WTC11 (cell line): ENCODE measurements at regions not wholly inside any gene's neighbourhood (a gene's known extent, or its start where the extent isn't known, plus 50 kb on each side); places are given as distances from the start of the nearest gene placed in this dataset.

Experiments
- ATAC-seq: fragments of 200-7000 bp; cut with Tn5 transposase; 2 replicates; pipeline ENCODE4 v1.10.0; 2021; ENCODE audit warnings: mild to moderate bottlenecking, moderate library complexity
- CTCF ChIA-PET: fragments of 300-600 bp; sonication (Branson Sonifier 250); formaldehyde crosslinking; loops from one replicate; lab custom pipeline; 2021; ENCODE audit warnings: antibody characterized with exemption; lab: Charles Lee
- POLR2A ChIA-PET: fragments of 350-600 bp; sonication (Branson Sonifier 250); formaldehyde crosslinking; loops from one replicate; lab custom pipeline; 2021; ENCODE audit warnings: antibody characterized with exemption; lab: Charles Lee
- DNase-seq: peaks from one replicate; pipeline ENCODE4 v3.0.0; 2021; ENCODE audit warnings: low spot score
- H3K27ac Mint-ChIP-seq: 2 replicates; pipeline ENCODE4 v1.8.0; 2021; ENCODE audit warnings: mixed read lengths
- H3K27me3 Mint-ChIP-seq: 2 replicates; pipeline ENCODE4 v1.8.0; 2021; ENCODE audit warnings: low read depth, mild to moderate bottlenecking, moderate library complexity, mixed read lengths
- H3K36me3 Mint-ChIP-seq: 2 replicates; pipeline ENCODE4 v1.8.0; 2021; ENCODE audit warnings: mixed read lengths
- H3K4me1 Mint-ChIP-seq: 2 replicates; pipeline ENCODE4 v1.8.0; 2022; ENCODE audit warnings: mixed read lengths
- H3K4me3 Mint-ChIP-seq: 2 replicates; pipeline ENCODE4 v1.8.0; 2021; ENCODE audit warnings: mild to moderate bottlenecking, moderate library complexity, mixed read lengths
- H3K9me3 Mint-ChIP-seq: 2 replicates; pipeline ENCODE4 v1.8.0; 2021; ENCODE audit warnings: mixed read lengths
- ELF4 ChIP-seq: sonication (generic); formaldehyde crosslinking; IDR thresholded peaks from 2 replicates; pipeline ENCODE4 v1.8.1; 2022; ENCODE audit warnings: low read depth, mild to moderate bottlenecking, moderate library complexity, missing genetic modification reagents
- FOXJ3 ChIP-seq: sonication (generic); formaldehyde crosslinking; IDR thresholded peaks from 2 replicates; pipeline ENCODE4 v1.9.0; 2021; ENCODE audit warnings: missing genetic modification reagents, mild to moderate bottlenecking, borderline replicate concordance
- GTF2I ChIP-seq: fragments of 250-450 bp; sonication (Bioruptor Pico); conservative IDR thresholded peaks from 2 replicates; pipeline ENCODE4 v1.4.0; 2021; ENCODE audit warnings: mild to moderate bottlenecking
- NR3C1 ChIP-seq: sonication (generic); formaldehyde crosslinking; conservative IDR thresholded peaks from 2 replicates; pipeline ENCODE4 v1.8.1; 2023; ENCODE audit warnings: low read depth, mild to moderate bottlenecking, missing genetic modification reagents
- PRRX2 ChIP-seq: fragments of 250-450 bp; sonication (Bioruptor Pico); IDR thresholded peaks from 2 replicates; pipeline ENCODE4 v1.8.0; 2021; ENCODE audit warnings: mild to moderate bottlenecking
- TEAD1 ChIP-seq: sonication (generic); formaldehyde crosslinking; IDR thresholded peaks from 2 replicates; pipeline ENCODE4 v1.8.0; 2022; ENCODE audit warnings: mild to moderate bottlenecking, missing genetic modification reagents
- ZNF219 ChIP-seq: sonication (generic); formaldehyde crosslinking; IDR thresholded peaks from 2 replicates; pipeline ENCODE4 v1.8.0; 2023; ENCODE audit warnings: missing genetic modification reagents, mild to moderate bottlenecking, borderline replicate concordance
- ZNF317 ChIP-seq: sonication (generic); formaldehyde crosslinking; IDR thresholded peaks from 2 replicates; pipeline ENCODE4 v1.8.1; 2023; ENCODE audit warnings: low read depth, mild to moderate bottlenecking, moderate library complexity, missing genetic modification reagents, borderline replicate concordance
- TF ChIP-seq, protein P1 (sequence below): sonication (generic); formaldehyde crosslinking; conservative IDR thresholded peaks from 2 replicates; pipeline ENCODE4 v1.8.1; 2023; ENCODE audit warnings: mild to moderate bottlenecking, low read depth, missing genetic modification reagents, moderate library complexity
- TF ChIP-seq, protein P2 (sequence below): sonication (generic); formaldehyde crosslinking; IDR thresholded peaks from 2 replicates; pipeline ENCODE4 v1.8.0; 2023; ENCODE audit warnings: missing genetic modification reagents, mild to moderate bottlenecking, borderline replicate concordance
- TF ChIP-seq, protein P3 (sequence below): sonication (generic); formaldehyde crosslinking; IDR thresholded peaks from 2 replicates; pipeline ENCODE4 v1.8.1; 2022; ENCODE audit warnings: mild to moderate bottlenecking, missing genetic modification reagents, moderate library complexity, borderline replicate concordance
- TF ChIP-seq, protein P4 (sequence below): sonication (generic); formaldehyde crosslinking; IDR thresholded peaks from 2 replicates; pipeline ENCODE4 v1.8.0; 2022; ENCODE audit warnings: mild to moderate bottlenecking, missing genetic modification reagents
- TF ChIP-seq, protein P5 (sequence below): fragments of 250-450 bp; sonication (Bioruptor Pico); IDR thresholded peaks from 2 replicates; pipeline ENCODE4 v1.9.0; 2021; ENCODE audit warnings: mild to moderate bottlenecking, borderline replicate concordance
- TF ChIP-seq, protein P6 (sequence below): sonication (generic); formaldehyde crosslinking; IDR thresholded peaks from 2 replicates; pipeline ENCODE4 v1.8.0; 2022; ENCODE audit warnings: mild to moderate bottlenecking, missing genetic modification reagents
- TF ChIP-seq, protein P7 (sequence below): sonication (generic); formaldehyde crosslinking; IDR thresholded peaks from 2 replicates; pipeline ENCODE4 v1.8.0; 2022; ENCODE audit warnings: mild to moderate bottlenecking, missing genetic modification reagents
- TF ChIP-seq, protein P8 (sequence below): fragments of 250-450 bp; sonication (Bioruptor Pico); conservative IDR thresholded peaks from 2 replicates; pipeline ENCODE4 v1.9.0; 2021; ENCODE audit warnings: mild to moderate bottlenecking

DNA sequence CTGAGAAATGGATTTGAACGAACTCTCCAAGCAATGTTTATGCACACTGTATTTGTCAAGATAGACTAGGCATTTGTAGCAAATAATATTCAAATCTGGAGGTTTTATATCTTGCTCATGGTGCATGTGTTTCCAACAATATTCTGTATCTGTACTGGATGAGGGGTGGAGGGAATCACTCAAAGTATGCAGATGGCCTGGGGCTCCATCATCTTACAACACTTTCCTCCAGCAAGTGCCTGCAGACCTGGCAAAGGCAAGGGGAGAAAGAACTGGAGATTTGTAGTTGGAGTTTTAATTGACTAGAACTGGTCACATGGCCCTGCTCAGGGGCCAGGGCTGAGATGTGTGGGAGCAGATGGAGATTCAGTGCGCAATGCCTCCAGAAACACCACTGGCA lies 309.0 kb downstream of the PLK2 start:
- ATAC-seq = no peak
- no peak overlapping the region for H3K27ac Mint-ChIP-seq
- DNase-seq = no peak
- ChIA-PET POLR2A (no interaction called here), CTCF (no interaction called here)
- 0 out of 2 replicates have a peak, but pooled peaks cover 3% of the 10 kb centered on the region for H3K36me3 Mint-ChIP-seq
- peaks cover 5% of the 10 kb centered on the region for H3K4me1 Mint-ChIP-seq
- 0 out of 2 replicates have a peak, but pooled peaks cover 5% of the 10 kb centered on the region for H3K9me3 Mint-ChIP-seq
- TF ChIP-seq FOXJ3 (CRISPR knock-in tag) (no peak), PRRX2 (CRISPR knock-in tag) (no peak), ELF4 (CRISPR knock-in tag) (no peak), ZNF219 (no peak)
- H3K4me3 Mint-ChIP-seq = no peak overlapping the region
- no peaks in the 10 kb centered on the region for H3K27me3 Mint-ChIP-seq

DNA sequence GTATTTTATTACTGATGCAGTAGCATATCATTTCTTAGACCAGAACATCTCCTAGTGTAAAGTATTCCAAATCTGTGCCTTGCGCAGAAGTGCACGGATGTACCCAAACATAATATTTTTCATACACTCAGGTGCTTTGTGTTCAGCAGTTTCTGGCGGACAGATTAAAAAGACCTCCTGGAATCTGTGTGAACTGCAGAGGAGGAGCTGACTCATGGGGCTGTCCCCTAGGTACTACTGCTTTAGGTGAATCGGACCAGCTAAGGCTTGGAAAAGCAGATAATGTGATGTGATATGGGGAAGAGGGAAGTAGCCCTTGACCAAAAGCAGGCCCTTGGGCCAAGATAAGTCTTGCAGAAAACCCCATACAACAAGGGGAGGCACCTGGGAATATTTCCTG lies 310.1 kb downstream of the PLK2 start:
- no peak overlapping the region for H3K4me3 Mint-ChIP-seq
- H3K27me3 Mint-ChIP-seq = no peaks in the 10 kb centered on the region
- DNase-seq = no peak
- H3K9me3 Mint-ChIP-seq = 0 out of 2 replicates have a peak, but pooled peaks cover 5% of the 10 kb centered on the region
- ChIA-PET CTCF (no interaction called here), POLR2A (no interaction called here)
- no peak overlapping the region for H3K27ac Mint-ChIP-seq
- H3K4me1 Mint-ChIP-seq = peaks cover 5% of the 10 kb centered on the region
- no peak for ATAC-seq
- 0 out of 2 replicates have a peak, but pooled peaks cover 3% of the 10 kb centered on the region for H3K36me3 Mint-ChIP-seq
- TF ChIP-seq GTF2I (CRISPR knock-in tag) = no peak
- TF ChIP-seq, protein P1, sequence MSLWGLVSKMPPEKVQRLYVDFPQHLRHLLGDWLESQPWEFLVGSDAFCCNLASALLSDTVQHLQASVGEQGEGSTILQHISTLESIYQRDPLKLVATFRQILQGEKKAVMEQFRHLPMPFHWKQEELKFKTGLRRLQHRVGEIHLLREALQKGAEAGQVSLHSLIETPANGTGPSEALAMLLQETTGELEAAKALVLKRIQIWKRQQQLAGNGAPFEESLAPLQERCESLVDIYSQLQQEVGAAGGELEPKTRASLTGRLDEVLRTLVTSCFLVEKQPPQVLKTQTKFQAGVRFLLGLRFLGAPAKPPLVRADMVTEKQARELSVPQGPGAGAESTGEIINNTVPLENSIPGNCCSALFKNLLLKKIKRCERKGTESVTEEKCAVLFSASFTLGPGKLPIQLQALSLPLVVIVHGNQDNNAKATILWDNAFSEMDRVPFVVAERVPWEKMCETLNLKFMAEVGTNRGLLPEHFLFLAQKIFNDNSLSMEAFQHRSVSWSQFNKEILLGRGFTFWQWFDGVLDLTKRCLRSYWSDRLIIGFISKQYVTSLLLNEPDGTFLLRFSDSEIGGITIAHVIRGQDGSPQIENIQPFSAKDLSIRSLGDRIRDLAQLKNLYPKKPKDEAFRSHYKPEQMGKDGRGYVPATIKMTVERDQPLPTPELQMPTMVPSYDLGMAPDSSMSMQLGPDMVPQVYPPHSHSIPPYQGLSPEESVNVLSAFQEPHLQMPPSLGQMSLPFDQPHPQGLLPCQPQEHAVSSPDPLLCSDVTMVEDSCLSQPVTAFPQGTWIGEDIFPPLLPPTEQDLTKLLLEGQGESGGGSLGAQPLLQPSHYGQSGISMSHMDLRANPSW (CRISPR knock-in tag) = no peak
- TF ChIP-seq, protein P2, sequence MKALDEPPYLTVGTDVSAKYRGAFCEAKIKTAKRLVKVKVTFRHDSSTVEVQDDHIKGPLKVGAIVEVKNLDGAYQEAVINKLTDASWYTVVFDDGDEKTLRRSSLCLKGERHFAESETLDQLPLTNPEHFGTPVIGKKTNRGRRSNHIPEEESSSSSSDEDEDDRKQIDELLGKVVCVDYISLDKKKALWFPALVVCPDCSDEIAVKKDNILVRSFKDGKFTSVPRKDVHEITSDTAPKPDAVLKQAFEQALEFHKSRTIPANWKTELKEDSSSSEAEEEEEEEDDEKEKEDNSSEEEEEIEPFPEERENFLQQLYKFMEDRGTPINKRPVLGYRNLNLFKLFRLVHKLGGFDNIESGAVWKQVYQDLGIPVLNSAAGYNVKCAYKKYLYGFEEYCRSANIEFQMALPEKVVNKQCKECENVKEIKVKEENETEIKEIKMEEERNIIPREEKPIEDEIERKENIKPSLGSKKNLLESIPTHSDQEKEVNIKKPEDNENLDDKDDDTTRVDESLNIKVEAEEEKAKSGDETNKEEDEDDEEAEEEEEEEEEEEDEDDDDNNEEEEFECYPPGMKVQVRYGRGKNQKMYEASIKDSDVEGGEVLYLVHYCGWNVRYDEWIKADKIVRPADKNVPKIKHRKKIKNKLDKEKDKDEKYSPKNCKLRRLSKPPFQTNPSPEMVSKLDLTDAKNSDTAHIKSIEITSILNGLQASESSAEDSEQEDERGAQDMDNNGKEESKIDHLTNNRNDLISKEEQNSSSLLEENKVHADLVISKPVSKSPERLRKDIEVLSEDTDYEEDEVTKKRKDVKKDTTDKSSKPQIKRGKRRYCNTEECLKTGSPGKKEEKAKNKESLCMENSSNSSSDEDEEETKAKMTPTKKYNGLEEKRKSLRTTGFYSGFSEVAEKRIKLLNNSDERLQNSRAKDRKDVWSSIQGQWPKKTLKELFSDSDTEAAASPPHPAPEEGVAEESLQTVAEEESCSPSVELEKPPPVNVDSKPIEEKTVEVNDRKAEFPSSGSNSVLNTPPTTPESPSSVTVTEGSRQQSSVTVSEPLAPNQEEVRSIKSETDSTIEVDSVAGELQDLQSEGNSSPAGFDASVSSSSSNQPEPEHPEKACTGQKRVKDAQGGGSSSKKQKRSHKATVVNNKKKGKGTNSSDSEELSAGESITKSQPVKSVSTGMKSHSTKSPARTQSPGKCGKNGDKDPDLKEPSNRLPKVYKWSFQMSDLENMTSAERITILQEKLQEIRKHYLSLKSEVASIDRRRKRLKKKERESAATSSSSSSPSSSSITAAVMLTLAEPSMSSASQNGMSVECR = no peak
- TF ChIP-seq NR3C1 (CRISPR knock-in tag) = no peak
- TF ChIP-seq ZNF317 (CRISPR knock-in tag) = no peak
- TF ChIP-seq, protein P3, sequence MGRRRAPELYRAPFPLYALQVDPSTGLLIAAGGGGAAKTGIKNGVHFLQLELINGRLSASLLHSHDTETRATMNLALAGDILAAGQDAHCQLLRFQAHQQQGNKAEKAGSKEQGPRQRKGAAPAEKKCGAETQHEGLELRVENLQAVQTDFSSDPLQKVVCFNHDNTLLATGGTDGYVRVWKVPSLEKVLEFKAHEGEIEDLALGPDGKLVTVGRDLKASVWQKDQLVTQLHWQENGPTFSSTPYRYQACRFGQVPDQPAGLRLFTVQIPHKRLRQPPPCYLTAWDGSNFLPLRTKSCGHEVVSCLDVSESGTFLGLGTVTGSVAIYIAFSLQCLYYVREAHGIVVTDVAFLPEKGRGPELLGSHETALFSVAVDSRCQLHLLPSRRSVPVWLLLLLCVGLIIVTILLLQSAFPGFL (CRISPR knock-in tag) = no peak
- TF ChIP-seq, protein P4, sequence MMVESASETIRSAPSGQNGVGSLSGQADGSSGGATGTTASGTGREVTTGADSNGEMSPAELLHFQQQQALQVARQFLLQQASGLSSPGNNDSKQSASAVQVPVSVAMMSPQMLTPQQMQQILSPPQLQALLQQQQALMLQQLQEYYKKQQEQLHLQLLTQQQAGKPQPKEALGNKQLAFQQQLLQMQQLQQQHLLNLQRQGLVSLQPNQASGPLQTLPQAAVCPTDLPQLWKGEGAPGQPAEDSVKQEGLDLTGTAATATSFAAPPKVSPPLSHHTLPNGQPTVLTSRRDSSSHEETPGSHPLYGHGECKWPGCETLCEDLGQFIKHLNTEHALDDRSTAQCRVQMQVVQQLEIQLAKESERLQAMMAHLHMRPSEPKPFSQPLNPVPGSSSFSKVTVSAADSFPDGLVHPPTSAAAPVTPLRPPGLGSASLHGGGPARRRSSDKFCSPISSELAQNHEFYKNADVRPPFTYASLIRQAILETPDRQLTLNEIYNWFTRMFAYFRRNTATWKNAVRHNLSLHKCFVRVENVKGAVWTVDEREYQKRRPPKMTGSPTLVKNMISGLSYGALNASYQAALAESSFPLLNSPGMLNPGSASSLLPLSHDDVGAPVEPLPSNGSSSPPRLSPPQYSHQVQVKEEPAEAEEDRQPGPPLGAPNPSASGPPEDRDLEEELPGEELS (CRISPR knock-in tag) = no peak
- TF ChIP-seq, protein P5, sequence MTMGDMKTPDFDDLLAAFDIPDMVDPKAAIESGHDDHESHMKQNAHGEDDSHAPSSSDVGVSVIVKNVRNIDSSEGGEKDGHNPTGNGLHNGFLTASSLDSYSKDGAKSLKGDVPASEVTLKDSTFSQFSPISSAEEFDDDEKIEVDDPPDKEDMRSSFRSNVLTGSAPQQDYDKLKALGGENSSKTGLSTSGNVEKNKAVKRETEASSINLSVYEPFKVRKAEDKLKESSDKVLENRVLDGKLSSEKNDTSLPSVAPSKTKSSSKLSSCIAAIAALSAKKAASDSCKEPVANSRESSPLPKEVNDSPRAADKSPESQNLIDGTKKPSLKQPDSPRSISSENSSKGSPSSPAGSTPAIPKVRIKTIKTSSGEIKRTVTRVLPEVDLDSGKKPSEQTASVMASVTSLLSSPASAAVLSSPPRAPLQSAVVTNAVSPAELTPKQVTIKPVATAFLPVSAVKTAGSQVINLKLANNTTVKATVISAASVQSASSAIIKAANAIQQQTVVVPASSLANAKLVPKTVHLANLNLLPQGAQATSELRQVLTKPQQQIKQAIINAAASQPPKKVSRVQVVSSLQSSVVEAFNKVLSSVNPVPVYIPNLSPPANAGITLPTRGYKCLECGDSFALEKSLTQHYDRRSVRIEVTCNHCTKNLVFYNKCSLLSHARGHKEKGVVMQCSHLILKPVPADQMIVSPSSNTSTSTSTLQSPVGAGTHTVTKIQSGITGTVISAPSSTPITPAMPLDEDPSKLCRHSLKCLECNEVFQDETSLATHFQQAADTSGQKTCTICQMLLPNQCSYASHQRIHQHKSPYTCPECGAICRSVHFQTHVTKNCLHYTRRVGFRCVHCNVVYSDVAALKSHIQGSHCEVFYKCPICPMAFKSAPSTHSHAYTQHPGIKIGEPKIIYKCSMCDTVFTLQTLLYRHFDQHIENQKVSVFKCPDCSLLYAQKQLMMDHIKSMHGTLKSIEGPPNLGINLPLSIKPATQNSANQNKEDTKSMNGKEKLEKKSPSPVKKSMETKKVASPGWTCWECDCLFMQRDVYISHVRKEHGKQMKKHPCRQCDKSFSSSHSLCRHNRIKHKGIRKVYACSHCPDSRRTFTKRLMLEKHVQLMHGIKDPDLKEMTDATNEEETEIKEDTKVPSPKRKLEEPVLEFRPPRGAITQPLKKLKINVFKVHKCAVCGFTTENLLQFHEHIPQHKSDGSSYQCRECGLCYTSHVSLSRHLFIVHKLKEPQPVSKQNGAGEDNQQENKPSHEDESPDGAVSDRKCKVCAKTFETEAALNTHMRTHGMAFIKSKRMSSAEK (CRISPR knock-in tag) = no peak
- TF ChIP-seq TEAD1 = no peak
- TF ChIP-seq, protein P6, sequence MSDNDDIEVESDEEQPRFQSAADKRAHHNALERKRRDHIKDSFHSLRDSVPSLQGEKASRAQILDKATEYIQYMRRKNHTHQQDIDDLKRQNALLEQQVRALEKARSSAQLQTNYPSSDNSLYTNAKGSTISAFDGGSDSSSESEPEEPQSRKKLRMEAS (CRISPR knock-in tag) = no peak
- TF ChIP-seq, protein P7, sequence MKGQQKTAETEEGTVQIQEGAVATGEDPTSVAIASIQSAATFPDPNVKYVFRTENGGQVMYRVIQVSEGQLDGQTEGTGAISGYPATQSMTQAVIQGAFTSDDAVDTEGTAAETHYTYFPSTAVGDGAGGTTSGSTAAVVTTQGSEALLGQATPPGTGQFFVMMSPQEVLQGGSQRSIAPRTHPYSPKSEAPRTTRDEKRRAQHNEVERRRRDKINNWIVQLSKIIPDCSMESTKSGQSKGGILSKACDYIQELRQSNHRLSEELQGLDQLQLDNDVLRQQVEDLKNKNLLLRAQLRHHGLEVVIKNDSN = no peak
- TF ChIP-seq, protein P8, sequence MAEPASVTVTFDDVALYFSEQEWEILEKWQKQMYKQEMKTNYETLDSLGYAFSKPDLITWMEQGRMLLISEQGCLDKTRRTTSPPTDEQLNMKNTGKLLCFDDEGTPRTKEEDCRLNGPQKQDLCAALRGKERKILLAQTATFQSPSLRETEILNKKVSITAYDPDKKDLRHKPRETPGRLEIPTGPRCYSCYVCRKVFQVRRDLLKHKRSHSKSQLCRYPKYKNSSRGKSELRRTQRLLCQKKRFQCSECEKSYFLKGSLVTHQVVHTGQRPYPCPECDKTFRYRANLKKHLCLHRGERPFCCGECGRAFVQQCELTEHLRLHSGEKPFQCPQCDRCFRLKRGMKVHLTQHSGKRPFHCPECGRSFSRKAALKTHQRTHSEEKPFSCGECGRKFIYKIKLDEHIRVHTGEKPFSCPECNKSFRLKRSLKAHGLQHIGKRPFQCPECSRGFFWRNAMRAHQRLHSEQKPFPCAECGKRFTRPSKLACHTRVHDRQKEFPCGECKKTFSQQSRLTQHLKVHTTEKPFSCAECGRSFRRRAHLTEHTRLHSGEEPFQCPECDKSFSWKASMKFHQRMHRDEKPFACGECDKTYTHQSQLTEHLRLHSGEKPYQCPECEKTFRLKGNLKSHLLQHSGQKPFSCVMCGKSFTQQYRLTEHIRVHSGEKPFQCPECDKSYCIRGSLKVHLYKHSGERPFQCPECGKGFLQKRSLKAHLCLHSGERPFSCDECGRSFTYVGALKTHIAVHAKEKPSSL (CRISPR knock-in tag) = no peak
